GM12892 (cell line): ENCODE measurements at regions not wholly inside any gene's neighbourhood (a gene's known extent, or its start where the extent isn't known, plus 50 kb on each side); places are given as distances from the start of the nearest gene placed in this dataset.

ENCODE experiments used
- POLR2A ChIP-seq: IDR thresholded peaks from 2 replicates; pipeline ENCODE4 v1.6.1; 2011; ENCODE audit warnings: low read depth, low read length, control low read depth
- POLR2AphosphoS5 ChIP-seq: IDR thresholded peaks from 2 replicates; pipeline ENCODE4 v1.6.1; 2011; ENCODE audit warnings: low read depth, low read length, control low read depth
- TAF1 ChIP-seq: IDR thresholded peaks from 2 replicates; pipeline ENCODE4 v1.6.1; 2011; ENCODE audit warnings: low read depth, mild to moderate bottlenecking, control low read depth, low read length, borderline replicate concordance

DNA sequence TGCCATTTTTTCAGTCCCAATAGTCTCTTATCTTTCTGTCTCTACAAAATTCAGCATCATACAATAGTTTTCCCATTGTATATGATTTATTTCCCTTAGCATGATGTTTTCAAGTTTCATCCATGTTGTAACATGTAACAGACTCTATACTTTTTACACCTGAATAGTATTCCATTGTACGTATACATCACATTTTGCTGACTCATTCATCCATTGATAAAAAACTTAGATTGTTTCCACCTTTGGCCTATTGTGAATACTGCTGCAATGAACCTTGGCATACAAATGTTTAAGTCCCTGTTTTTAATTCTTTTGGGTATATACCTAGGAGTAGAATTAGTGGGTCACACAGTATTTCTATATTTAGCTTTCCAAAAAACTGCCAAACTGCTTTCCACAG lies 349.3 kb upstream of the CDH2 start:
- TF ChIP-seq POLR2A = no peak
- no peak for TF ChIP-seq POLR2AphosphoS5
- no peak for TF ChIP-seq TAF1
